HL-60 (cell line): ENCODE measurements at regions not wholly inside any gene's neighbourhood (a gene's known extent, or its start where the extent isn't known, plus 50 kb on each side); places are given as distances from the start of the nearest gene placed in this dataset.
"Not testable (repeated sequence)": the region's sequence is repeated elsewhere in the genome, so short reads cannot be mapped to it uniquely, and the experiment has no call there.

Experiments
- DNase-seq, 2 experiments: peaks; one replicate each; pipeline ENCODE4 v3.0.0-alpha.2; 2010 to 2020; ENCODE audit warnings: low read depth in 1 of 2, low spot score in 1 of 2
- H3K27ac ChIP-seq: fragments of 250-450 bp; sonication (Bioruptor Pico); replicated peaks from 2 replicates; pipeline ENCODE4 v1.5.1; 2020; ENCODE audit warnings: mild to moderate bottlenecking, moderate library complexity
- H3K27me3 ChIP-seq: fragments of 250-450 bp; sonication (Bioruptor Pico); 2 replicates; pipeline ENCODE4 v1.5.1; 2021; ENCODE audit warnings: mild to moderate bottlenecking, moderate library complexity; ENCODE audit not compliant: insufficient read depth, poor library complexity, severe bottlenecking
- H3K4me3 ChIP-seq: replicated peaks from 2 replicates; pipeline ENCODE4 v1.5.1; 2011; ENCODE audit warnings: mild to moderate bottlenecking, control low read depth, low read length; ENCODE audit not compliant: insufficient read depth
- CTCF ChIP-seq: IDR thresholded peaks from one replicate; pipeline ENCODE4 v1.5.1; 2011; ENCODE audit warnings: low read length, control low read depth, inconsistent platforms; ENCODE audit not compliant: insufficient read depth
- GABPA ChIP-seq: IDR thresholded peaks from 2 replicates; pipeline ENCODE4 v1.6.1; 2012; ENCODE audit warnings: low read depth
- POLR2AphosphoS5 ChIP-seq: IDR thresholded peaks from 2 replicates; pipeline ENCODE4 v1.6.1; 2012; ENCODE audit warnings: low read depth
- REST ChIP-seq: IDR thresholded peaks from 2 replicates; pipeline ENCODE4 v1.6.1; 2012; ENCODE audit warnings: low read depth; ENCODE audit not compliant: insufficient replicate concordance
- SPI1 ChIP-seq: IDR thresholded peaks from 2 replicates; pipeline ENCODE4 v1.6.1; 2012; ENCODE audit warnings: low read depth, mild to moderate bottlenecking, borderline replicate concordance

GRCh38 chr13:55013051-55013450 lies 1984.4 kb downstream of the OLFM4 start:
- DNase-seq = no peak
- Histone ChIP-seq H3K27ac (no peak overlapping the region), H3K4me3 (no peak overlapping the region), H3K27me3 (no peaks in the 10 kb centered on the region)
- TF ChIP-seq REST (no peak), POLR2AphosphoS5 (no peak), SPI1 (no peak), GABPA (no peak), CTCF (no peak)

DNA sequence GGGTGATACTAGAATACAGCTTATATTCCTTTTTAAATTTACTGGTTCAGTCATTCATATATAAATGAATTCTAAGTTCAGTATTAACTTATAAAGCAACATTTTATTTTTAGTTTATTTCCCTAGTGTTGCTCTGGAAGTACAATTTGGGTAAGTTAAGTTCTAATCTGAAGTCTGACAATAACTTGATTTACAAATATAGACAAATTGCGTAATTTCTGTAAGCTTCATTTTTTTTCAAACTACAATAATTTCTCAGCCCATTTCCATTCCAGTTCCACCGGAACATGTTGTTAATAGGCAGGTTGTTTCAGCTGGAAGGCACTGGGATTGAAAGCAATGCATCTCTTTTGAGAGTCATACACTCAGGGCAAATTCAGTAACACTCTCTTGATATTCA lies 2000.7 kb downstream of the OLFM4 start:
- H3K27me3 ChIP-seq = no peaks in the 10 kb centered on the region
- H3K27ac ChIP-seq = no peak overlapping the region
- DNase-seq = no peak
- TF ChIP-seq REST (no peak), CTCF (no peak), POLR2AphosphoS5 (no peak), SPI1 (no peak), GABPA (no peak)
- no peak overlapping the region for H3K4me3 ChIP-seq

DNA sequence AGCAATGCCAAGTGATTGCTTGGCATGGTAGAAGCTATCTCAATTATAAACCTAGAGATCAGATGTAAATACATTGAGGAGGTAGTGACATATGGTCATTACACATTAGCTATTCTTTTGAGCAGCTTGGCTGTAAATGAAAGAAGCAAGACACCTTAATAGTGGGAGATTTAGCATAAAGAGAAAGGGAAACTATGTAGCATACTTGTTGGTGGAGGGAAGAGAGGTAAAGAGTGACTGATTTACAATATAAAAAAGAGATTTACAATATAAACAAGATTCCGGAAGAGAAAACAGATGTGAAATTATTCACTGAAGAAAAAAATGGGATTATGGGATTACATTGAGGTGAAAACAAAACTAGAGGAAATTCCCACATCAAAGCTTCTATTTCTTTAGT lies 2009.6 kb downstream of the OLFM4 start:
- no peak for DNase-seq
- H3K27me3 ChIP-seq = no peaks in the 10 kb centered on the region
- H3K27ac ChIP-seq = no peak overlapping the region
- no peak for TF ChIP-seq POLR2AphosphoS5
- TF ChIP-seq CTCF = no peak
- no peak for TF ChIP-seq REST
- TF ChIP-seq GABPA = no peak
- no peak overlapping the region for H3K4me3 ChIP-seq

- DNase-seq, H3K4me3 ChIP-seq, H3K27me3 ChIP-seq, H3K27ac ChIP-seq: not testable (repeated sequence)
Measured at GRCh38 chr13:55053891-55054550, 2025.4 kb downstream of the OLFM4 start.

DNA sequence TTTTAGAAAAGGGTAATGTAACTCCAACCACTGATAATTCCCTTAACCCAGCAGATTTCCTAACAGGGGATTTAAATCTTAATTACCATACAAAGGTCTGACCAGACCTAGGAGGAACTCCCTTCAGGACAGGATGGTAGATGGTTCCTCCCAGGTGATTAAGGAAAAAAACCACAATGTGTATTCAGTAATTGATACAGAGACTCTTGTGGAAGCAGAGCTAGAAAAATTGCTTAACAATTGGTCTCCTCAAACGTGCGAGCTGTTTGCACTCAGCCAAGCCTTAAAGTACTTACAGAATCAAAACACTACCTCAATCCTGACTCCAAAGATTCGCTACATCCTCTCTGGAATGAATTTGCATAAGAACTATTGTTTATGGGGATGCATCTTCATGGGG lies 2027.1 kb downstream of the OLFM4 start:
- not testable (repeated sequence) for H3K4me3 ChIP-seq, H3K27me3 ChIP-seq, H3K27ac ChIP-seq, DNase-seq
